Transverse colon (tissue), 4 donors: ENCODE measurements at regions not wholly inside any gene's neighbourhood (a gene's known extent, or its start where the extent isn't known, plus 50 kb on each side); places are given as distances from the start of the nearest gene placed in this dataset.

Experiments used
- POLR2AphosphoS5 ChIP-seq, 3 donors: sonication (generic); formaldehyde crosslinking; IDR thresholded peaks; one replicate each; pipeline ENCODE4 v1.6.1; 2016; ENCODE audit warnings: antibody characterized with exemption in 3 of 3
- TF ChIP-seq, protein P1 (sequence below), 5 experiments: fragments of 200-600 bp in 3 of 5; fragments of 450-650 bp in 2 of 5; sonication (generic) in 3 of 5; IDR thresholded peaks; 1 replicate in 2 of 5; 2 replicates in 3 of 5; pipeline ENCODE4 v1.5.1; 2016 to 2017; ENCODE audit warnings: antibody characterized with exemption in 5 of 5, inconsistent platforms in 3 of 5, mild to moderate bottlenecking in 2 of 5, moderate library complexity in 1 of 5

GRCh38 chr4:162498168-162498567 lies 334.4 kb upstream of the FSTL5 start:
- TF ChIP-seq, protein P1, sequence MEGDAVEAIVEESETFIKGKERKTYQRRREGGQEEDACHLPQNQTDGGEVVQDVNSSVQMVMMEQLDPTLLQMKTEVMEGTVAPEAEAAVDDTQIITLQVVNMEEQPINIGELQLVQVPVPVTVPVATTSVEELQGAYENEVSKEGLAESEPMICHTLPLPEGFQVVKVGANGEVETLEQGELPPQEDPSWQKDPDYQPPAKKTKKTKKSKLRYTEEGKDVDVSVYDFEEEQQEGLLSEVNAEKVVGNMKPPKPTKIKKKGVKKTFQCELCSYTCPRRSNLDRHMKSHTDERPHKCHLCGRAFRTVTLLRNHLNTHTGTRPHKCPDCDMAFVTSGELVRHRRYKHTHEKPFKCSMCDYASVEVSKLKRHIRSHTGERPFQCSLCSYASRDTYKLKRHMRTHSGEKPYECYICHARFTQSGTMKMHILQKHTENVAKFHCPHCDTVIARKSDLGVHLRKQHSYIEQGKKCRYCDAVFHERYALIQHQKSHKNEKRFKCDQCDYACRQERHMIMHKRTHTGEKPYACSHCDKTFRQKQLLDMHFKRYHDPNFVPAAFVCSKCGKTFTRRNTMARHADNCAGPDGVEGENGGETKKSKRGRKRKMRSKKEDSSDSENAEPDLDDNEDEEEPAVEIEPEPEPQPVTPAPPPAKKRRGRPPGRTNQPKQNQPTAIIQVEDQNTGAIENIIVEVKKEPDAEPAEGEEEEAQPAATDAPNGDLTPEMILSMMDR (IDR thresholded peaks at IDR 0.05): no peak
- no peak for TF ChIP-seq POLR2AphosphoS5 (IDR thresholded peaks at IDR 0.05)
